Renal cortex interstitium (tissue), 11 donors: ENCODE measurements at regions not wholly inside any gene's neighbourhood (a gene's known extent, or its start where the extent isn't known, plus 50 kb on each side); places are given as distances from the start of the nearest gene placed in this dataset.

Experiments used
- DNase-seq, 11 donors: peaks; one replicate each; pipeline ENCODE4 v3.0.0-alpha.2; 2013; ENCODE audit warnings: low read depth in 9 of 11, low spot score in 4 of 11; ENCODE audit errors: extremely low read depth in 1 of 11

DNA sequence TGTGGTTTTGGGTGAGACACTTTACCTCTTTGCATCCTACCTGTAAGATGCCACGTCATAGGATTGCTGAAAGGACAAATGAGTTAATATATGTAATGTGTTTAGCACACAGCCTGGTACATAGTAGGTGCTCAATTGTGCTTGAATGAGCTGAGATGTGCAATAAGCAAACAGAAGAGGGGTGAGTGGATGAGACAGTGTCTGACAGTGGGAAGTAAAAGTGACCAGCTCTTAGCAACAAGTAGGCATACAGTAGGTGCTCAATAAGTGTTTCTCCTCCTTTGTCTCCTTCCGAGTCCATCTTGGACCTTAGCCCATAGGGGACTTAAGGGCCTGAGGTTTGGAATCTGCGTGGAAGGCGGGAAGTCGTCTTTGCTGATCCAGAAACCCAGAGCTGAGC, 104.7 kb downstream of the CEBPB start:
- no peak for DNase-seq

DNA sequence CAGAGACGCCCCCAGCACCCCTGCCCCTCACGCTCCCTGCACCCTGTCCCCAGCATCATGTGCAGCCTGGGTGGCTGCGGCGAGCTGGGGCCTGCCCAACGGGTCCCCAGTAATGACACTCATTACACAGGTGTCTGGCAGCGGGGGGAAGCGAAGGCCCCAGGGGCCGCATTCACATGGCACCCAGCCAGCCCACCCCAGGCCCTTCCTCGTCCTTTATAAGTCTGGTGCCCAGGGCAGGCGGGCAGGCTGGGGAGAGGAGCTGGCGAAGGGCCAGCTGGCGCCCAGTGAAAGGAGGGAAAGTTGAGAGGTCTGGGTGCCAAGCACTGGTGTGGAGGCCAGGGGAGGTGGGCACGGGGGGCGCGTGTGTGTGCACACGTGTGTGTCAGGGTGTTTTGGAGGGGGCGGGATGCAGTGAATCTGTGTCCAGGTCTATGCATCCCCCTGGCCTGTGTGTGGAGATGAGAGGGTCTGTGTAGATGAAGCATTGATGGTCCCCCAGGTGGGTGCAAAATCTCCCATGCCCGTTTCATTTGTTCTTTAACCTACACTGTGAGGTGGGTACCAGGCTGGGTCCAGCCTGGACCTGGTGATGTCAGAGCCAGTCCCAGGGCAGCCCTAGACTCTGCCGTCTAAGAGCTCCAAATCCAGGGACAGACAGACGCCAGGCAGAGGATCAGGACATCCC, 105.3 kb downstream of the CEBPB start:
- no peak for DNase-seq

DNA sequence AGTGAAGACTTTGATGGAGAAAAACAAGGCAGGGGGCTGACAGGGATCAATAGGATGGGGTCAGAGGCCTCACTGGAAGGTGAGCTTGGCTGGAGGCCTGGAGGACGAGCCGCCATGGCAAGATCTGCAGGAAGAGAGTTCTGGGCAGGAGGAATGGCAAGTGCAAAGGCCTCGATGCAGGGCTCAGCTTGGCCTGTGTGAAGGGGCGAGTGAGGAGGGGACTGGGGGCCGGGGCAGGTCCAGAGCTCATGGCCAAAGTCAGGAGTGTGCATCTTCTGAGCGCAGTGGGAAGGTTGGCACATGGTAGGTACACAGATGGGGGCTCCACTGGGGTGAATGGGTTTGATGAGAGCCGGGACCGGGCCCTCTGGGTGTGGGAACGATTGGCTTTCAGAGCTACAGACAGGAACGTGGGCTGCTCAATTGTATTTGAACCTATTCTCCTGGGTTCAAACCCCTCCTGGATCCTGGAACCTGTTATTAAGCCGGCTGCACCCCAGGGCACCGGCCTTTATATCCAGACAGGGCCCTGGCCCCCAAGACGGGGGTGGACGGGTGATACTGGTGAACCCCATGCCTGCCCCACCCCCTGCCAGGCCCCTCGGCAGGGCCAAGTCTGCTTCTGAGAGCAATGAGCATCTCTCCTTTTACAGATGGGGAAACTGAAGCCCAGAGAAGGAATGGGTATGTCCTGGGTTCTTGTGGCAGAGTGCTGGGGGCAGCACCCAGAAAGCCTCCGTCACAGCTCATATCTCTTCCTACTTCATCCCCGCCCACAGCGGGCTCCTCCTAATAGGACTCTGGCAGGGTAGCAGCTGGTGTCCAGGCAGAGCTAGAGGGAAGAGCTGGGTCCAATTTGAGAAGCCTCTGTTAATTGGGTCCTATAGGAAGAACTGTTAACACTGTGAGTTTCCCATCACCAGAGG, 106.1 kb downstream of the CEBPB start:
- DNase-seq: no peak

DNA sequence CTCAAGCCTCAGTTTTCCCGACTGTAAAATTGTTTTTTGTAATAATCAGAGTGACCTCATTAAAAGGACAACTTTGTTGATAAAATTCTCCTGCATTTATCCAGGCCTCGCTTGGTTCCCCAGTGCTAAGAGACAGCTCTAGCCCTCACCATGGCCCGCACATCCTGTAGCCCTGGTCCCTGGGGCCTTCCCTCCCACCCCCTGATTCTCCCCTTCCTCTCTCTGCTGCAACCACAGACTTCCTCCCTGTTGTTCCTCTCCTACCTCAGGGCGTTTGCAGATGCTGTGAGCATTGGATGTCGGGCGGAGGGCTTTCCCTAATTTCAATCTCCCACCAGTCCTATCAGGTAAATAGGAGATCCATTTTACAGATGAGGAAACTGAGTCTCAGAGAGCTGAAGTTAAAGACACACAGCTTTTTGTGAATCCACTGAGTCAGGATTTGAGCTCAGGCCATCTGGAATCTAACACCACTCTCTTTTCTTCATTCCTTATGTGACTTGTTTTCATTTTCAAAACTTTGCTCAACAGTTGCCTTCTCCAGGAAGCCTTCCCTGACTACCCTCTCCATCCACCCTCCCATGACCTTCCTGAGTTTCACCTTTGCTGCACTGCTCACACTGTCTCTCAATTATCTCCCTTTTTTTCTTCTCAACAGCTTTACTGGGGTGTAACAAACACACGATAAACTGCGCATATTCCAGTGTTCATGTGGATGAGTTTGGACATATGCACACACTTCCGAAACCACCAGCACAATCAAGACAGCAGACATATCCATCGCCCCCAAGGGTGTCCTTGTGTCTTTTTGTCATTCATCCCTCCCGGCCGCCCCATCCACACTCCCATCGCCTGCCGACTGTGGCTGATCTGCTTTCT, 107.1 kb downstream of the CEBPB start:
- no peak for DNase-seq

DNA sequence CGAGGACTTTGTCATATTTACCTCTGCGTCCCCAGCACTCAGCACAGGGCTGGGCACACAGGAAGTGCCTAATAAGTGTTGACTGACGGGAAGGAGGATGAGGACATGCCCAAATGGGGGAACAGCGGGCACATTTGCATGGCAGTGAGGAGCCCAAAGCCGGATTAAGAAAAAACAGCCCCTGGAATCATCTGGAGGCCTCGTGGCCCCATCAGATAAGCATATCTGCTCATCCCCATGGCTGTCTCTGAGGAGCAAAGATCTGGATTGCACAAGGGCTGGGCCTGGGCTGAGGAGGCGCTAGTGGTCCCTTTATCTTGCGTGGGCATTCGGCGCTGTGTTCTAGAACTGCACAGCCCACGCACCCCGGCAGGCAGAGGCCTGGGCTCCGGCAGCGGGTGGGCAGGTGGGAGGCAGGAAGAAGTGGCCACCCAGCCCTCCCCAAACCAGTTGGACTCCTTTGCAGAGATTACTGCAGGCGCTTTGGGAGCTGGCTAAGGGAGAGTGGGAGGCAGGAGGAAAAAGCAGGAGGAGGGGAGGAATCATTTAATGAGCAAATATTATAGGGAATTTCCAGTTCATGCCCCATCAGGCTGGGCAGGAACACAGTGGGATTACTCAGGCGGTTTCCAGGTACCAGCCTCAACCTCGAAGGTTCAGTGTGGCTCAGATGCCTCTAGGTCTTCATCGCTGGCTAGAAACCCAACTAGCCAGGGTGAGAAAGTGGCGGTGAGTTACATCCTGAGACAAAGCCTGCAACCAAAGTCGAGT, 108.1 kb downstream of the CEBPB start:
- DNase-seq: no peak

DNA sequence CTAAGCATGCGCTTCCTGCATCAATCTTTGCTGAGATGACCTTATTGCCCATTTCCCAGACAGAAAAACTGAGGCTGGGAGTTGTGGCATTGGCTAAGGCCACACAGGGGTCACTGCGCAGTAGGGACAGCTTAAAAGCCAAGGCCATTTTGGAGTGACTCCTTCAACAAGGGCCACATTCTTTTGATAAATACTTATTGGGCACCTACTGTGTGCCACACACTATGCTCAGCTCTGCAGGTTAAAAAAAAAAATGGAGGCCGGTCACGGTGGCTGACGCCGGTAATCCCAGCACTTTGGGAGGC, 108.6 kb downstream of the CEBPB start:
- no peak for DNase-seq

DNA sequence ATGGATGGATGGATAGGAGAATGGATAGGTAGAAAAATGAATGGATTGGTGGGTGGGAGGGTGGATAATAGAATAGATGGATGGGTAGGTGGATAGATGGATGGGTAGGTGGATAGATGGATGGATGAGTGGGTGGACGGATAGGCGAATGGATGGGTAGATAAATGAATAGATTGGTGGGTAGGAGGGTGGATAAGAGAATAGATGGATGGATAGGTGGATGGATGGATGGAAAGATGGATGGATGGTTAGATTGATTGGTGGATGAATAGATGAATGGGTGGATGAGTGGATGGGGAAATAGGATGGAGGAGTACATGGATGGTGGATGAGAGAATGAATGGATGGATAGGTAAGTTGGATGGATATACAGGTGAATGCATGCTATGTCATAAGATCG, 110.5 kb downstream of the CEBPB start:
- DNase-seq: no peak

DNA sequence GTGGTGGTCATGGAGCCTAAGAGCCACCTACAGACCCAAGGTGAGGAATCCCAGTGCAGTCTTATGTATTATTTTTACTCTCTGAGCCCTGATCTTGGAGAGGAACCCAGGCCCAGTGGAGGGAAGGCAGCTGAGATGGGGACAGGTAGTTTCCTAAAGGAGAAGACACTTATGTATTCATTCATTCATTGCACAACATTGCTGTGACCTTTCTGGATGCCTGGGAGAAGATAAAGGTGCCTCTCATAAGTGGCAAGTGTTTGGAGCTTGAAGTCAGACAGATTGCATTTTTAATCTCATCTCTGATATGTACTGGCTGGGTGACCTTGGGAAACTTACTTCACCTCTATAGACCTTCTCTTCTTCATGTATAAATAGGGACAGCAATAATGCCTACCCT, 111.1 kb downstream of the CEBPB start:
- no peak for DNase-seq

DNA sequence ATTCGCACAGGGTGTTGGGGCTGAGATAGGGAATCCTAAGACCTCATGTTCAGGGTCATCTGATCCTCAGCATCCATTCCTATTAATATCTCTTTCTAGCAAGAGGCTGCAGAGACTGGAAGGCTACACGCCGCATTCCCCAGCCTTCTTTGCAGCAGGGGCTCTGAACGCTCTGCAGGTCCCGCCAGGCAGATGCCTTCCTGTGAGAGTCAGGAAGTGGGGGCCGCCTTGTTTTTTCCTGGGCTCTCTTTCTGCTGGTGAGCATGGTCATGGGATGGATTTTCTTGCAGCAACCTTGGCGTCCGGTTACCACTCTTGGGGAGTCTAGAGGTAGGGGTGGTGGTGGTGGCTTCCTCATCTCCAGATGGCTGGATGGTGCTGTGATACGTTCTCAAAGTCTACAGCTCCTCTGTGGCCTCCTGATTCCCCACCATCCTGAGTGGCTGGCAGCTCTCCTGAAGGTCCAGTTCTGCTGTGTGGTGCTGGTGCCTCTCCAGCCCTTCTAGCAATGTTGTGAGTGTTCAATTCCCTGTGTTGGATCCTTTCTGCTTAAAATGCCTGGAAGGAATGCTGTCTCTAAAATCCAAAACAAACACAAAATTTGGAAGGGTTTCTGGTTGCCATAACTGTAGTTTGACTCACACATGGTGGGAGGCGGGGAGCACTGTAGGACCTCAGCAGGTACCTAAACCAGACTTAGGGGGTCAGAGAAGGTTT, 111.9 kb downstream of the CEBPB start:
- DNase-seq: no peak

DNA sequence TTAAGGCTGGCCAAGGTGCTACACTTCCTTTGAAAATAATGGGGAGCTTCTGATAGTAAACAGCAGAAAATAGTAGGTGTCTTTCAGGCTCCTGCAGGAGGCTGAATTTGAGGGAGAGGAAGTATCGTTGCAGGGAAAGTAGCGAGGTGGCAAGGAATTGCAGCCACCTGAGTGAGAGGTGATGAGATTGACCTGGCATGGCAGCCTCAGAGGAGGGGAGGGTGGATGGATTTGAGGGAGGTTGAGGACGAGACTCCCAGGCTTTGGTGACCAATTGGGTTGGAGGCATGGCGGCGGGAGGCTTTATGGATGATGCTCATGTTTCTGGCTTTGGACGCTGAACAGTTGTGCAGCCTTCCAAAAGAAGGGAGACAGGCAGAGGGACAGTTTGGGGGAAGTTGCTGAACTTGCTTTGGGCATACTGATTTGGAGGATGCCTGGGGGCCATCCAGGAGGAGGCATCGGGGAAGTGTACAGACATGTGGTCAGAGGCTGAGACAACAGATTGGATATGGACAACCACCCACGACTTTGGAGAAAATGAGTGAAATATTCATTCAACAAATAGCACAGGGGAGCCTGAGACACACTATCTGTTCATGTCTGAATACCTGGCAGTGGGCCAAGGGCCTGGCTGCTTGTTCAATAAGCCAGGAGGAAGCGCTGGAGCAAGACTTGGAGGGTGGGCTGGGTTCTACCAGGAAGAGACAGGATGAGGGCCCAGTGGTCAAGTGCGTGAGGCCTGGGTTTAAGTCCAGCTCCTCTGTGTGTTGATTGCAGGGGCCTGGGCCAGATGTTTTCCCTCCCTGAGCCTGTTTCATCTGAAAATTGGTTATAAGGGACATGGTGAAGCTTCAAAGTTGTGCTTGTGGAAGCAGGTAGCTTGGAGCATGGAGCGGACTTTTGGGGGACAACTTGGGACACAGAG, 113.2 kb downstream of the CEBPB start:
- no peak for DNase-seq

DNA sequence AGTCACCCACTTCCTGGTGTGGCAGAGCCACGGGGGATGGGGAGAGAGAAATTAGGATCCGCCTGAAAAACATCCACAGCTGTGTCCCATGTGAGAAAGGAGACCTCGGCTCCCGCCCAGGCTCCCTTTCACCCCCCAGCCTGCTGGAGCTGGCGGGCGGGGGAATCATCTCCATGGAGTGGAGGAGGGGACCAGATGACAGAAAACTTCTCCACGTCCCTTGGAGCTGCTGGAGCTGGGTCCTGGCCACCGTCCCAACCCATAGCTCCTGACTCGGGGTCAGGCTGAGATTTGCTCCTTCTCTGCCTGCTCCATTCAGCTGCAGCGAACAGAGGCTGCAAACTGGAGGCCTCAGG, 113.8 kb downstream of the CEBPB start:
- DNase-seq: peak in 2 of 11 donors; percentile 76 to 82

DNA sequence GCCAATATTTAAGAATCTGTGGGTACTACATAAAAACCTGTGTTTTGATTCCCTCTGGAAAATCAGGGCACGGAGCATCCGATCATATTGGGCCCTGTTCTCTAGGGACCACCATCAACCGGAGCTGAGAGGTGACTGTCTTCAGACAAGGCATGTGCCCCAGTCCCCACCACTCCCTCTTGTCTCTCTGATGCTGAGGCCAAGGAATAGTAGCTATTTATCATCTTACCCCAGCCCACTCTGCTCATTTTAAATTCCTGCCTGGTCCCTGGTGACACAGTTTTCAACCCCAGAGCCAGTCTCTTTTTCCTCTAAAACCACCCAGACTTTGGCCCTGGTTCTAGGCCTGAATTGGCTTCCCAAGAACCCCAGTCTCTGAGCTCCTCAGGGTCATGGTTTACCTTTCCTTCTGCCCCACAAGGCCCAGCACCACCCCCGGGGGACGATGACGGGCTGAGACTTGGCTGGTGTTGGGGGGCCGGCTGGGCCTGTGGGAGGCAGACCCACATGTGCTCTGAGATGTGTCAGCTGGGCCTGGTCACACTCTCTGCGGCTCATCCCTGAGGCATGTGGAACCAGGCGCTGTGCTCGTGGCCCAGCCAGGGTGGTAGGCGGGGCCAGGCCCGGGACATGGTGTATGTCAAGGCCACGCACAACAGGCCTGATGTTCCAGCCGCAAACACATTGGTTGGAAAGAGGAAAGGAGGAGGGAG, 114.4 kb downstream of the CEBPB start:
- DNase-seq: no peak

DNA sequence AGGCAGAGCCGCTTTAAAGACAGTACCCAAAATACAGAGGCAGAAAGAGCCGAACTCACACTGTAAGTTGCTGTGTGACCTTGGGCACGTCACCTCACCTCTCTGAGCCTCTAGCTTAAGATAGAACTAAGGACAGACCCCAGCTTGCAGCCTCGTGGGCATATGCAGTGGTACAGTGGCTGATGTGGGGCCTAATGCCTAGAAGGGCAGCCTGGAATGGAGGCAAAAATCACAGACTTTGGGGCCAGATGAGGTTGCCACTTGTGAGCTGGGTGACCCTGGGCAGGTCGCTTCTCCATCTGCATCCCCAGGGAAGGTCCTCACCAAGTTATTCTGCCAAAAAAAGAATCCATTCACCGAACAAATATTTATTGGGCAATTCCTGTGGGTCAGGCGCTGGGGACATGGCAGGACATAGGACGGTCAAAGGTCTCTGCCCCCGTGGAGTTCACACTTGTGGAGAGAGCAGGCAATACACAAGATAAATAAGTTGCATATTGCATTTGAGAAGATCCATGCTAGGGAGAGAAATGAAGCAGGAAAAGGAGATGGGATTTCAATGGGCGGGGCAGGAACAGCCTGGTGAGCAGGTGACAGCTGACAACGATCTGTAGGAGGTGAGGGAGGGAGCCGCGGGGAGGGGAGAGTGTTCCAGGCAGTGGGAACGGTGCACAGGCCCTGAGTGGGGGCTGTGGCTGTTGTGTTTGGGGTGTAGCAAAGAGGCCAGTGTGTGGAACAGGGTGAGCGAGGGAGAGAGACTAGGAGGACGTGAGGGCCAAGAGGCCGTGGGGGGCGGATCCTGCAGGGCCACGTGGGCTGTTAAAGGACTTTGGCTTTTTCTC, 115.2 kb downstream of the CEBPB start:
- no peak for DNase-seq

DNA sequence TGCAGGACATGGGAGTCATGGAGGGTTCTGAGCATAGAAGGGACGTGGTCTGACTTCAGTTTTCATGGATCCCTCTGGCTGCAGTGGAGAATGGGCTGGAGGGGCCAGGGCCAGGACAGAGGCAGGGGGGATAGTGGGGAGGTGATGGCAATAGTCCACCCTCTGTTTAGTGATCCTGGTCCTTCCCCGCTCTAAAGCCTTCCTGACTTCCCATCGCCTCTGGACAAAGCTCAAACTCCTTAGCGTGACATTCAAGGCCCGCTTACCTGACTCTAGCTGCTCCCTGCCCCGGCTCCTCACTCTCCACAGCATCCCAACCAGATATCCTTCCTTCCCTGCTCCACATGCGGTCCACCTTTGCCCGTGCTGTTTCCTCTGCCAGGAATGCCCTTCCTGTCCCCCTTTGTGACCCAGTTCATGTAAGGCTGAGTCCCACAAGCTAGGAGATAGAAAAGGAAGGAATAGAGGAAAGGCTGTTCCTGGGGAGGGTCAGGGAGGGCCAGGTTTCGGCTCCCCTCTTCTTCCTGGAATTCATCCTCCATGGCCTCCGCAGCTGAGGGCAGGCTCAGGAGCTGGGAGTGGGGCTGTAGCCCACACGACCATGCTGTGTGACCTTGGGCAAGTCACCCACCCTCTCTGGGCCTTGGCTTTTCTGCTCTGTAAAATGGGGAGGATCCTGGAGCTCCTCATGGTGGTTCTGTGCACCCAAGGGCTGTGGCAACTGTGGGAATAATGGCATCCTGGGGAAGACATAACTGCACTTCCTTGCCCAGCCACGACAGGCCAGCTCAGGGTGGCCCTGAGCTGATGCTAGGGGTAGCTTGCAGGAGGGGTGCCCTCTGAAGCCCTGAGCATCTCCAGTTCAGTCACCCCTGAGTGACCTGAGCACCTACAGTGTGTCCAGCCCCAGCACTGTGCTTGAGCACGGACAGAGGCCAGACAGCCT, 116.1 kb downstream of the CEBPB start:
- DNase-seq: no peak

DNA sequence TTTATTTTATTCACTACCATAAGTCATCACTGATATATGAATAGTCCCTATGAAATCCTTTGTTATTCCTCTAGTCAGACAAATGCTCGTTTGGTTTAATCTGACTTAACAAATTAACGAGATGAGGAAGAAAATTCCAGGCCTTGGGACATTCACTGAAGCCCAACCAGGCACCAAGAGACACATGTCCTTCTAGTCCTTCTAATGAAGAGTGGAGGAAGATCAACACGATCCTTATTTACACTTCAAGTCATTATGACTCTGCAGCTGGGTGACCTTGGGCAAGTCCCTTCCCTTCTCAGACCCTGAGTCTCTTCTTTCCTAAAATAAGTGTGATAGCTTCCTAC, 117.5 kb downstream of the CEBPB start:
- DNase-seq: no peak
